SKM-1 (cell line): ENCODE measurements at regions not wholly inside any gene's neighbourhood (a gene's known extent, or its start where the extent isn't known, plus 50 kb on each side); places are given as distances from the start of the nearest gene placed in this dataset.

ENCODE experiments used
- DNase-seq: peaks from one replicate; lab custom pipeline; 2025; ENCODE audit not compliant: unreplicated experiment; lab: John Stamatoyannopoulos, UW

DNA sequence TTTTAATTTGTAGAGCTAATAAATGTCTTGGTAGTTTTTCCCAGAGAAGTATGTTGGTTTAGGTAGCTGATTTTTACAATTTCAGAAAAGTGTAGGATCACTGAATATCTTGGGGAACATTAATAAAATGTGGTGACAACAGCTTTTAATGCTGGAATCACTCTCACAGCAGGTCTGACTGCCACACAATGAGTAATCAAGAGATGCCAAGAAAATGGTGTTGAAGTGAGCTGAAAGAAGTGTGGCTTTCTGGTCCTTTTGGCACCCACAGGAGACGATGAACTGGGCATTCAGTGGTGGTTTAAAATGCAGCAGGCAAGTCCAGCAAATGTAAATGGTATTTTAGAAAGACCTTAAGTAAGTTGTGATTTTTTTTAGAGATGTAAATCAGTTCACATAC, 175.8 kb downstream of the CBLN2 start:
- DNase-seq, result no peak

- DNase-seq, result no peak
Measured at GRCh38 chr18:72360634-72361033, 183.5 kb downstream of the CBLN2 start.

GRCh38 chr18:72342933-72343332, 201.2 kb downstream of the CBLN2 start:
- DNase-seq, result no peak

DNA sequence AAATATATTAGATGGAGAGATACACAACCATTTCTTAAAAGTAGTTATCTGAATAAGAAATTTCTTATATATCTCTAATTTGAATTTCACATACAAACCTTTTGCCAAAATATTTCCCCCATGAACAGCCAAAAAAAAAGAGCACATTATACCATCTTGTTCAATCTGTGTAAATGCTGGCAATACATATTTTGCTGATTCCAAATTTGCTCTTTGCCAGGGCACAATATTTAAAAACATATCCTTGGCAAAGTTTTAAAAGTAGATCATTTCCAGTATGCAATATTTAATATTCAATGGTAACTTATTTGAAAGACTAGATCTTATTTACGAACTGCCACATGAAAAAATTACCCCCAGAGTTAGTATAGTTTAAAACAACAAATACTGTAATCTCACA, 204.2 kb downstream of the CBLN2 start:
- DNase-seq, result no peak

- no peak for DNase-seq
Measured at GRCh38 chr18:72336786-72337185, 207.4 kb downstream of the CBLN2 start.

GRCh38 chr18:72329533-72329932, 214.6 kb downstream of the CBLN2 start:
- DNase-seq, result no peak

GRCh38 chr18:72325307-72325706, 218.8 kb downstream of the CBLN2 start:
- no peak for DNase-seq

DNA sequence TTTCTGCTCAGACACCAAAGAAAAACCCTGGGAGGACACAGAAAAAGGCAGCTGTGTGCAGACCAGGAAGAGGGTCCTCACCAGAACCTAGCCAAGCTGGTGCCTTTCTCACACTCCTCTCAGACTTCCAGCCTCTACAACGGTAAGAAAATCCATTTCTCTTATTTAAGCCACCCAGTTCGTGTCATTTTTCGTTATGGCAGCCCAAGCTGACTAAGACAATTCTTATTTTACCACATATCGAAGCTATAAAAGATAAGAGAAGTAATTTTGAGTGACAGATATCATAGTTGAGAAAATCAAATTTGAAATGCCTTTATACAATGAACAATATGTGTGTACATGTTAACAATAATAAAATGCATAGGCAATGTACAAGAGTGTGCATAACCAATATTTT, 219.5 kb downstream of the CBLN2 start:
- DNase-seq, result no peak

- no peak for DNase-seq
Measured at GRCh38 chr18:72316497-72316896, 227.6 kb downstream of the CBLN2 start.

- no peak for DNase-seq
Measured at GRCh38 chr18:72283148-72283925, 260.8 kb downstream of the CBLN2 start.

DNA sequence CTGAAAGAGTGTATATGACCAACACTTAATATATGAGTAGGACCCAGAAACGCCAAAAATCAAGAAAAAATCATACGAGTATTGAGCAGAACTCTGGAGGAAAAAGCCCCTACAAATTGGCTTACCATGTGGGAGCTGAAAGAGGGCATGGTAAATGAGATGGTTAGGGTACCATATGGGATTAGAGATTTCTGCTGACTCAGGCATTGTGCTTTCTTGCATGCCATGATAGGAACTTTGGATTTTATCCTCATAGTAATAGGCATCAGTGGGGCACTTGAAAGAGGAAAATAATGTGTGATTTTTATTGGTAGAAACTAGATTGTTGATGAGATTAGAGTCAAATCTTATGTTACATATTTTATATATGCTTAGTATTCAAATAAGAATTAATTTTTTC, 271.1 kb downstream of the CBLN2 start:
- no peak for DNase-seq

DNA sequence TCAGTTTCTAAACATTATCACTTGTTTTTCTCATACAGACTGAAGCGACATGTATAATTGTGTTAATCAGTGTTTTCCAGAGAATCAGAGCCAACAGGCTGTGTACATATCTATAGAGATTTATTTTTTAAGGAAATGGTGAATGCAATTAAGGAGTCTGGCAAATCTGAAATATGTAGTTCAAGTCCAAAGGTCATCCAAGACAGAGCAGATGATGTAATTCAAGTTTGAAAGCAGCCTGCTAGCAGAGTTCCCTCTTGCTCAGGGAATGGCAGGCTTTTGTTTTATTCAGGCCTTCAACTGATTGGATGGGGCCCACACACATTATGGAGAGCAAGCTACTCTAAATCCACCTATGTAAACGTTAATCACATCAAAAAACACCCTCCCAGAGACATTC, 282.6 kb downstream of the CBLN2 start:
- DNase-seq, result no peak

- no peak for DNase-seq
Measured at GRCh38 chr18:72246076-72246475, 298.1 kb downstream of the CBLN2 start.

GRCh38 chr18:72235422-72235821, 308.7 kb downstream of the CBLN2 start:
- DNase-seq, result no peak

- DNase-seq, result no peak
Measured at GRCh38 chr18:72233106-72233505, 311.0 kb downstream of the CBLN2 start.

- no peak for DNase-seq
Measured at GRCh38 chr18:72232644-72233043, 311.5 kb downstream of the CBLN2 start.

DNA sequence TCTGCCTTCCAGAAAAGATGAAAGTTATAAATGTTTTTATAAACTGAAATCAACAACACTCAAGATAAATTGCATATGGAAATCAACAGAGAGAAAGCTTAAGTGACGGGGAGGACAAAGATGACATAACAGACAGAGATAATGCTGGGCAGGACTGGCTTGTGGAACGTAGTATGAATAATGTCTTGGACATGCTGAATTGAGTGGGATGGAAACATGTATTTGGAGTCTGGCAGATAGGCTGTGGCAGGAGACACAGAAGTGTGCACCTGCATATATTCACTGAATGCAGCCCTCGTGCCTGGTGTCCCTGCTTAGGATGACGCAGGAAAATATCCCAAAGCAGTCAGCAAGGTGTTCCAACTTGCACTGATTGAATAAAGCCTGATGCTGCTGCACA, 318.2 kb downstream of the CBLN2 start:
- no peak for DNase-seq

DNA sequence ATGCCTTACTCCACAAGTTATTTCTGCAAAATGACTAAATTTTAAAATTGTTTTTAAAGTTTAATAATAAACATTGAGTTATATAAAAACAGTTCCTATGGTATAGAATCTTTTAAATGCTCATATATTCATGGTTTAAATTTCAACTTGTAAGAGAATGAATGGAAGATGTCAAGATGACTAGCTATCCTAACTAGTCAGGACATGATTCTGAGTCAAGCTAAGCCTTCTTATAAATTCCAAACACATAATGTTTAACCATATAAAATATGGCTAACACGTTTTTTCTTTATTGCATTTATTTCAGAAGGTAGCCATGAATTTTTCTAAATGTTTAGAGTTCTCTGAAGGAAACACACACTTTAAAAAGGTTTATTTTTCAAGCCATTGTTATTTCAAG, 320.4 kb downstream of the CBLN2 start:
- DNase-seq, result no peak

DNA sequence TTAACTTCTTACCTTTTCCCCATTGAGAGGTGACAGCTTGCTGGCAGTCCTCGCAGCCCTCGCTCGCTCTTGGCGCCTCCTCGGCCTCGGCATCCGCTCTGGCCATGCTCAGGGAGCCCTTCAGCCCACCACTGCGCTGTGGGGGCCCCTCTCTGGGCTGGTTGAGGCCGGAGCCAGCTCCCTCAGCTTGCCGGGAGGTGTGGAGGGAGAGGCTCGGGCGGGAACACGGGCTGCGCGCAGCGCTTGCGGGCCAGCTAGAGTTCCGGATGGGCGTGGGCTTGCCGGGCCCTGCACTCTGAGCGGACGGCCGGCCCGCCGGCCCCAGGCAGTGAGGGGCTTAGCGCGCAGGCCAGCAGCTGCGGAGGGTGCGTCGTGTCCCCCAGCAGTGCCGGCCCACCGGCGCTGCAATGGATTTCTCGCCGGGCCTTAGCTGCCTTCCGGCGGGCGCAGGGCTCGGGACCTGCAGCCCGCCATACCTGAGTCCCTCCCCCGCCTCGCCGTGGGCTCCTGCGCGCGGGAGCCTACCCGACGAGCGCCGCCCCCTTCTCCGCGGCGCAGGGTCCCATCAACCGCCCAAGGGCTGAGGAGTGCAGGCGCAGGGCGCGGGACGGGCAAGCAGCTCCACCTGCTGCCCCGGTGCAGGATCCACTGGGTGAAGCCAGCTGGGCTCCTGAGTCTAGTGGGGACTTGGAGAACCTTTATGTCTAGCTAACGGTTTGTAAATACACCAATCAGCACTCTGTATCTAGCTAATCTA, 335.0 kb downstream of the CBLN2 start:
- no peak for DNase-seq

DNA sequence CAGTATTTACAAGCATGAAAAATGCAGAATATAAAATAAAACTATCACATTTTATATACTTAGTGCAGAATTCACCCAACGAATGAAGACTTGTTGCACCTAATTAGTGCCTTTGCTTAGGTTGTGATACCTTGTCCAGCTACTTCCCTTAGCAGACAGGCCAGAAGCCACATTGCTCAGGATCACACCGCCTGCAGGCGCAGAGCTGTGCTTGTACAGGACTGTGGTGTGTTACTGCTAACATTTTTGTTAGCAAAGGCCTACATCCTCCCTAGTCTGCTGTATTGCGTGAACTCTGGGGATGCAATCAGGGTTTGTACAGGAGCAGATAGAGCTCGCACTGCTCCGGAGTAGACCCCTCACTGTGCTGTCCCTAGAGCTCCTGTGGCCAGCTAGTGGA, 336.9 kb downstream of the CBLN2 start:
- DNase-seq, result no peak

DNA sequence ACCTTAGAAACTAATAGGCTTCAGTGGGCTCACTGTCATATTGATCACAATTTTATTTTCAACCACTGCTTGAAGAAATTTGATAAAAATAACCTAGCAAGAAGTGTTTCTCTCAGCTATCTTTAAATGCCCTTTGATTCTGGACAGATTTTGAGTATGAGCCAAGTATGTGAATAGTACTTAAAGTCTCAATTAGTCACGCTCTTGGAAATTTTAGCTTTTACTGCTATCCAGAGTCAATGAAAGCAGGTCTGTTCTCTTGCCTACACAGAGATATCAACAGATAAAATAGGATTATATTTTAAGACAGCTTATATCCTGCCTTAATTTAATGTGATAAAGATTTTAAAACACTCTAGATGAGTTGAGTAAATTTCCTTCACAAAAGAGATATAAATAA, 337.3 kb downstream of the CBLN2 start:
- DNase-seq, result no peak

GRCh38 chr18:72201032-72201431, 343.1 kb downstream of the CBLN2 start:
- no peak for DNase-seq

- DNase-seq, result no peak
Measured at GRCh38 chr18:72197591-72197990, 346.6 kb downstream of the CBLN2 start.
